Adrenal gland (tissue), 9 donors: ENCODE measurements at regions not wholly inside any gene's neighbourhood (a gene's known extent, or its start where the extent isn't known, plus 50 kb on each side); places are given as distances from the start of the nearest gene placed in this dataset.
A peak's percentile ranks its signal among the peaks of the same experiment; 100 is the strongest.

Experiments
- DNase-seq, 7 donors: peaks; one replicate each; pipeline ENCODE4 v3.0.0-alpha.2; 2019 to 2020
- H3K27ac ChIP-seq, 5 donors: fragments of 200-600 bp; sonication (generic) in 4 of 5; 1 replicate in 3 of 5; 2 replicates in 2 of 5; pipeline versions ENCODE4 v1.5.1 to v1.8.0; 2016 to 2020; ENCODE audit warnings: mild to moderate bottlenecking in 1 of 5
- H3K27me3 ChIP-seq: fragments of 200-600 bp; 2 replicates; pipeline ENCODE4 v1.8.0; 2021
- H3K36me3 ChIP-seq, 2 donors: fragments of 200-600 bp; replicated peaks in 1 of 2; 1 replicate in 1 of 2; 2 replicates in 1 of 2; pipeline versions ENCODE4 v1.5.1 to v1.8.0; 2018 to 2022
- H3K4me1 ChIP-seq, 2 donors: fragments of 200-600 bp; replicated peaks in 1 of 2; 1 replicate in 1 of 2; 2 replicates in 1 of 2; pipeline versions ENCODE4 v1.5.1 to v1.8.0; 2018 to 2021
- H3K4me3 ChIP-seq, 4 donors: fragments of 200-600 bp; sonication (generic) in 3 of 4; one replicate each; pipeline ENCODE4 v1.5.1; 2016 to 2018
- H3K9me3 ChIP-seq, 3 donors: fragments of 200-600 bp; sonication (generic) in 1 of 3; replicated peaks in 1 of 3; 1 replicate in 2 of 3; 2 replicates in 1 of 3; pipeline versions ENCODE4 v1.5.1 to v1.8.0; 2016 to 2021
- CTCF ChIP-seq, 6 experiments: fragments of 450-650 bp in 4 of 6; fragments of 200-600 bp in 2 of 6; sonication (generic) in 1 of 6; IDR thresholded peaks; 1 replicate in 5 of 6; 2 replicates in 1 of 6; pipeline versions ENCODE4 v1.5.1 to v1.8.0; 2016 to 2021; ENCODE audit warnings: antibody characterized with exemption in 6 of 6, mild to moderate bottlenecking in 2 of 6, moderate library complexity in 1 of 6
- POLR2A ChIP-seq, 2 donors: fragments of 450-650 bp; IDR thresholded peaks; one replicate each; pipeline ENCODE4 v1.6.1; 2017; ENCODE audit warnings: antibody characterized with exemption in 2 of 2, mild to moderate bottlenecking in 2 of 2, moderate library complexity in 1 of 2
- WGBS, 4 donors: extraction: QIAGEN DNeasy Blood & Tissue Kit in 2 of 4; methylation state at CpG; one replicate each; pipeline versions ENCODE4 v1.1.5 to v1.1.7; 2013 to 2017; 5-methylcytosine and 5-hydroxymethylcytosine counted together
- intact Hi-C, 2 donors: fragments of 100-400 bp; cut with DNase I; formaldehyde crosslinking; loops; one replicate each; pipeline versions ENCODE4 v1.14.1 to v1.15.0; 2022 to 2023
- donor health status: healthy with polysubstance abuse.
- donor health status: Bipolar disorder and iron deficiency.
- donor health status: DM: yes; HTN: yes; CAD: no.
- donor health status: DM: no; HTN: no; CAD: no.
- donor health status: DM: no; HTN: no; CAD: no.

- intact Hi-C loops = no loop called here
- peaks cover 0 to 8% (median 0%) of the 10 kb centered on the region in 3 donors for H3K9me3 ChIP-seq
- DNase-seq = no peak
- TF ChIP-seq POLR2A (IDR thresholded peaks at IDR 0.05) (no peak), CTCF (IDR thresholded peaks at IDR 0.05) (no peak)
- H3K36me3 ChIP-seq = no peaks in the 10 kb centered on the region
- H3K27me3 ChIP-seq = no peaks in the 10 kb centered on the region
- no peak overlapping the region for H3K4me3 ChIP-seq
- no peak overlapping the region for H3K27ac ChIP-seq
- H3K4me1 ChIP-seq = no peaks in the 10 kb centered on the region
These were observed 389.6 kb upstream of the HS6ST1 start for GRCh38 chr2:128708106-128708816.

GRCh38 chr2:128710242-128710641, 391.6 kb upstream of the HS6ST1 start:
- Histone ChIP-seq H3K4me1 (no peaks in the 10 kb centered on the region), H3K36me3 (no peaks in the 10 kb centered on the region), H3K27ac (no peak overlapping the region), H3K4me3 (no peak overlapping the region), H3K9me3 (peaks cover 0 to 5% (median 0%) of the 10 kb centered on the region in 3 donors), H3K27me3 (no peaks in the 10 kb centered on the region)
- TF ChIP-seq CTCF (IDR thresholded peaks at IDR 0.05) = no peak
- TF ChIP-seq POLR2A (IDR thresholded peaks at IDR 0.05) = no peak
- WGBS, 4 donors = 85 to 97% (median 92%) methylated on average over 5 of the region's 5 CpGs
- intact Hi-C loops = no loop called here
- DNase-seq = peak in 1 of 7 donors; percentile 1

- no peak for TF ChIP-seq POLR2A (IDR thresholded peaks at IDR 0.05)
- TF ChIP-seq CTCF (IDR thresholded peaks at IDR 0.05) = no peak
- Histone ChIP-seq H3K4me3 (no peak overlapping the region), H3K27ac (no peak overlapping the region), H3K27me3 (no peaks in the 10 kb centered on the region), H3K36me3 (no peaks in the 10 kb centered on the region), H3K9me3 (peaks cover 0 to 4% (median 0%) of the 10 kb centered on the region in 3 donors), H3K4me1 (no peaks in the 10 kb centered on the region)
- DNase-seq = peak in 2 of 7 donors; percentile 6 to 39
- WGBS, 4 donors = 82 to 92% (median 85%) methylated on average over 2 of the region's 2 CpGs
- intact Hi-C loops = no loop called here
These were observed 392.1 kb upstream of the HS6ST1 start for GRCh38 chr2:128710729-128711128.

GRCh38 chr2:128714285-128714684, 395.6 kb upstream of the HS6ST1 start:
- H3K4me1 ChIP-seq = no peaks in the 10 kb centered on the region
- H3K9me3 ChIP-seq = no peaks in the 10 kb centered on the region
- WGBS, 4 donors = 66 to 89% (median 83%) methylated on average over 4 of the region's 4 CpGs
- H3K27me3 ChIP-seq = peaks cover 3% of the 10 kb centered on the region
- no peak overlapping the region for H3K27ac ChIP-seq
- DNase-seq = peak in 3 of 7 donors; percentile 11 to 40 (median 13)
- TF ChIP-seq POLR2A (IDR thresholded peaks at IDR 0.05) (no peak), CTCF (IDR thresholded peaks at IDR 0.05) (no peak)
- H3K36me3 ChIP-seq = no peaks in the 10 kb centered on the region
- intact Hi-C loops = no loop called here
- no peak overlapping the region for H3K4me3 ChIP-seq
